ENCODE measurements at regions not wholly inside any gene's neighbourhood (a gene's known extent, or its start where the extent isn't known, plus 50 kb on each side); places are given as distances from the start of the nearest gene placed in this dataset.

- TF ChIP-seq, protein P1, sequence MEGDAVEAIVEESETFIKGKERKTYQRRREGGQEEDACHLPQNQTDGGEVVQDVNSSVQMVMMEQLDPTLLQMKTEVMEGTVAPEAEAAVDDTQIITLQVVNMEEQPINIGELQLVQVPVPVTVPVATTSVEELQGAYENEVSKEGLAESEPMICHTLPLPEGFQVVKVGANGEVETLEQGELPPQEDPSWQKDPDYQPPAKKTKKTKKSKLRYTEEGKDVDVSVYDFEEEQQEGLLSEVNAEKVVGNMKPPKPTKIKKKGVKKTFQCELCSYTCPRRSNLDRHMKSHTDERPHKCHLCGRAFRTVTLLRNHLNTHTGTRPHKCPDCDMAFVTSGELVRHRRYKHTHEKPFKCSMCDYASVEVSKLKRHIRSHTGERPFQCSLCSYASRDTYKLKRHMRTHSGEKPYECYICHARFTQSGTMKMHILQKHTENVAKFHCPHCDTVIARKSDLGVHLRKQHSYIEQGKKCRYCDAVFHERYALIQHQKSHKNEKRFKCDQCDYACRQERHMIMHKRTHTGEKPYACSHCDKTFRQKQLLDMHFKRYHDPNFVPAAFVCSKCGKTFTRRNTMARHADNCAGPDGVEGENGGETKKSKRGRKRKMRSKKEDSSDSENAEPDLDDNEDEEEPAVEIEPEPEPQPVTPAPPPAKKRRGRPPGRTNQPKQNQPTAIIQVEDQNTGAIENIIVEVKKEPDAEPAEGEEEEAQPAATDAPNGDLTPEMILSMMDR (IDR thresholded peaks at IDR 0.05), result no peak
- no peak for TF ChIP-seq POLR2A (IDR thresholded peaks at IDR 0.05)
Measured at GRCh38 chr4:124933521-124933920, 221.0 kb upstream of the ANKRD50 start.

Data from adrenal gland (tissue), 5 donors.